ENCODE measurements at regions not wholly inside any gene's neighbourhood (a gene's known extent, or its start where the extent isn't known, plus 50 kb on each side); places are given as distances from the start of the nearest gene placed in this dataset.

GRCh38 chr14:58731465-58732293 lies 93.9 kb downstream of the DACT1 start:
- peak; percentile 49 to 51 for DNase-seq

GRCh38 chr14:58732387-58732786 lies 94.6 kb downstream of the DACT1 start:
- no peak for DNase-seq

- no peak for DNase-seq
These were observed 95.9 kb downstream of the DACT1 start for GRCh38 chr14:58733451-58734208.

- DNase-seq: peak in 1 of 2 donors; percentile 31
These were observed 97.8 kb downstream of the DACT1 start for GRCh38 chr14:58735596-58735995.

GRCh38 chr14:58736606-58737005 lies 98.8 kb downstream of the DACT1 start:
- DNase-seq: peak in 1 of 2 donors; percentile 29

GRCh38 chr14:58737511-58737910 lies 99.7 kb downstream of the DACT1 start:
- no peak for DNase-seq

GRCh38 chr14:58738189-58738836 lies 100.6 kb downstream of the DACT1 start:
- DNase-seq: no peak

- no peak for DNase-seq
These were observed 101.1 kb downstream of the DACT1 start for GRCh38 chr14:58738876-58739275.

GRCh38 chr14:58739674-58740073 lies 101.9 kb downstream of the DACT1 start:
- peak in 1 of 2 donors; percentile 23 for DNase-seq

GRCh38 chr14:58740379-58740935 lies 102.7 kb downstream of the DACT1 start:
- no peak for DNase-seq

- no peak for DNase-seq
These were observed 107.1 kb downstream of the DACT1 start for GRCh38 chr14:58744801-58745394.

GRCh38 chr14:58746261-58746660 lies 108.5 kb downstream of the DACT1 start:
- no peak for DNase-seq

- no peak for DNase-seq
These were observed 108.9 kb downstream of the DACT1 start for GRCh38 chr14:58746701-58747100.

- DNase-seq: peak; percentile 92 to 97
These were observed 109.4 kb downstream of the DACT1 start for GRCh38 chr14:58747181-58747580.

- peak; percentile 54 to 55 for DNase-seq
These were observed 110.5 kb downstream of the DACT1 start for GRCh38 chr14:58748251-58748650.

- peak; percentile 87 to 88 for DNase-seq
These were observed 111.4 kb downstream of the DACT1 start for GRCh38 chr14:58749066-58749669.

- DNase-seq: no peak
These were observed 112.8 kb downstream of the DACT1 start for GRCh38 chr14:58750321-58751269.

GRCh38 chr14:58751788-58752187 lies 114.0 kb downstream of the DACT1 start:
- DNase-seq: no peak

- DNase-seq: no peak
These were observed 114.5 kb downstream of the DACT1 start for GRCh38 chr14:58752289-58752688.

GRCh38 chr14:58752771-58753201 lies 115.0 kb downstream of the DACT1 start:
- DNase-seq: peak; percentile 93 to 97
